Calu3 (cell line): ENCODE measurements at regions not wholly inside any gene's neighbourhood (a gene's known extent, or its start where the extent isn't known, plus 50 kb on each side); places are given as distances from the start of the nearest gene placed in this dataset.

ENCODE experiments used
- BruUV-seq: library from RNA; stranded (reverse); fragments of 400-500 nt; replicated peaks from 2 replicates; lab custom pipeline; 2021; lab: Mats Ljungman, UMichigan
- CTCF ChIA-PET: fragments of 300-600 bp; sonication (Branson Sonifier 250); formaldehyde crosslinking; loops from one replicate; lab custom pipeline; 2022; ENCODE audit warnings: antibody characterized with exemption; lab: Charles Lee
- DNase-seq: peaks from one replicate; pipeline ENCODE4 v3.0.0; 2022
- H3K27ac Mint-ChIP-seq: one replicate; pipeline ENCODE4 v1.8.0; 2022; ENCODE audit warnings: mixed read lengths; ENCODE audit not compliant: unreplicated experiment
- H3K27me3 Mint-ChIP-seq: one replicate; pipeline ENCODE4 v1.8.0; 2022; ENCODE audit warnings: mixed read lengths; ENCODE audit not compliant: unreplicated experiment
- H3K36me3 Mint-ChIP-seq: one replicate; pipeline ENCODE4 v1.8.0; 2022; ENCODE audit warnings: mild to moderate bottlenecking, moderate library complexity, mixed read lengths; ENCODE audit not compliant: insufficient read depth, unreplicated experiment
- H3K4me1 Mint-ChIP-seq: one replicate; pipeline ENCODE4 v1.8.0; 2022; ENCODE audit warnings: mild to moderate bottlenecking, low read depth, mixed read lengths; ENCODE audit not compliant: unreplicated experiment
- H3K4me3 Mint-ChIP-seq: one replicate; pipeline ENCODE4 v1.8.0; 2022; ENCODE audit warnings: mild to moderate bottlenecking, low read depth, moderate library complexity, mixed read lengths; ENCODE audit not compliant: unreplicated experiment
- H3K9me3 Mint-ChIP-seq: one replicate; pipeline ENCODE4 v1.8.0; 2022; ENCODE audit warnings: low read depth, mixed read lengths; ENCODE audit not compliant: unreplicated experiment
- intact Hi-C: fragments of 100-400 bp; cut with micrococcal nuclease; formaldehyde crosslinking; loops from one replicate; pipeline ENCODE4 v1.10.0; 2022; ENCODE audit not compliant: unreplicated experiment
- TF ChIP-seq, protein P1 (sequence below): fragments of 200-600 bp; IDR thresholded peaks from one replicate; pipeline ENCODE4 v1.8.0; 2022; ENCODE audit warnings: antibody characterized with exemption; ENCODE audit not compliant: unreplicated experiment

GRCh38 chr4:148514041-148514440 lies 71.8 kb upstream of the NR3C2 start:
- Mint-ChIP-seq H3K4me3 (no peak overlapping the region), H3K9me3 (peaks cover 4% of the 10 kb centered on the region), H3K36me3 (no peaks in the 10 kb centered on the region), H3K27ac (no peak overlapping the region), H3K27me3 (no peaks in the 10 kb centered on the region), H3K4me1 (no peaks in the 10 kb centered on the region)
- DNase-seq: no peak
- TF ChIP-seq, protein P1, sequence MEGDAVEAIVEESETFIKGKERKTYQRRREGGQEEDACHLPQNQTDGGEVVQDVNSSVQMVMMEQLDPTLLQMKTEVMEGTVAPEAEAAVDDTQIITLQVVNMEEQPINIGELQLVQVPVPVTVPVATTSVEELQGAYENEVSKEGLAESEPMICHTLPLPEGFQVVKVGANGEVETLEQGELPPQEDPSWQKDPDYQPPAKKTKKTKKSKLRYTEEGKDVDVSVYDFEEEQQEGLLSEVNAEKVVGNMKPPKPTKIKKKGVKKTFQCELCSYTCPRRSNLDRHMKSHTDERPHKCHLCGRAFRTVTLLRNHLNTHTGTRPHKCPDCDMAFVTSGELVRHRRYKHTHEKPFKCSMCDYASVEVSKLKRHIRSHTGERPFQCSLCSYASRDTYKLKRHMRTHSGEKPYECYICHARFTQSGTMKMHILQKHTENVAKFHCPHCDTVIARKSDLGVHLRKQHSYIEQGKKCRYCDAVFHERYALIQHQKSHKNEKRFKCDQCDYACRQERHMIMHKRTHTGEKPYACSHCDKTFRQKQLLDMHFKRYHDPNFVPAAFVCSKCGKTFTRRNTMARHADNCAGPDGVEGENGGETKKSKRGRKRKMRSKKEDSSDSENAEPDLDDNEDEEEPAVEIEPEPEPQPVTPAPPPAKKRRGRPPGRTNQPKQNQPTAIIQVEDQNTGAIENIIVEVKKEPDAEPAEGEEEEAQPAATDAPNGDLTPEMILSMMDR: no peak
- intact Hi-C loops: no loop called here
- no TSS peak for BruUV-seq
- CTCF ChIA-PET: no interaction called here

DNA sequence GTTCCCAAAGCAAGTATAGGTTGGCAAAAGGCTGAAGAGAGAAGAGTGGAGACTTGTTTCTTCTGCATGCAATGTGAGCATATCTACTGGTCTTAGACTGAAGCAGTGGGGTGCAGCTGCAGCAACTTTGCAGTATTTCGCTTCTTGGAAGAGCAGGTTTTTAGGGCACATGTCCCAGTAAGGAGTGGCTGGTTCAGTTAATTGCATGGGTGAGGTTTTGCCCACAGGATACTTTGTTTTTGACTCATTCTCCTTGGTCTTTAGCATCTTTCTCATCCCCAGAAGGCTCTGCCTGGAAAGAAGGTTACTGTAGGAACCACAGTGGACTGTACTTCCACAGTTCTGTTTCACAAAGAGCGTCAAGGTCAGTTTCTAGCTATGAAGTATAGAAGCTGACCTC lies 68.0 kb upstream of the NR3C2 start:
- no TSS peak for BruUV-seq
- no peak overlapping the region for H3K27ac Mint-ChIP-seq
- no peak overlapping the region for H3K4me3 Mint-ChIP-seq
- no peaks in the 10 kb centered on the region for H3K4me1 Mint-ChIP-seq
- no peaks in the 10 kb centered on the region for H3K36me3 Mint-ChIP-seq
- intact Hi-C loops: no loop called here
- DNase-seq: no peak
- H3K9me3 Mint-ChIP-seq: no peaks in the 10 kb centered on the region
- H3K27me3 Mint-ChIP-seq: no peaks in the 10 kb centered on the region
- TF ChIP-seq, protein P1: no peak
- CTCF ChIA-PET: no interaction called here

GRCh38 chr4:148503681-148504080 lies 61.5 kb upstream of the NR3C2 start:
- intact Hi-C loops: no loop called here
- DNase-seq: no peak
- Mint-ChIP-seq H3K4me1 (no peaks in the 10 kb centered on the region), H3K36me3 (no peaks in the 10 kb centered on the region), H3K27ac (no peak overlapping the region), H3K4me3 (no peak overlapping the region), H3K27me3 (no peaks in the 10 kb centered on the region), H3K9me3 (peaks cover 4% of the 10 kb centered on the region)
- CTCF ChIA-PET: no interaction called here
- TF ChIP-seq, protein P1: no peak
- BruUV-seq: no TSS peak

GRCh38 chr4:148497258-148497657 lies 55.0 kb upstream of the NR3C2 start:
- H3K4me1 Mint-ChIP-seq: no peaks in the 10 kb centered on the region
- no peak overlapping the region for H3K27ac Mint-ChIP-seq
- H3K36me3 Mint-ChIP-seq: no peaks in the 10 kb centered on the region
- H3K4me3 Mint-ChIP-seq: no peak overlapping the region
- H3K9me3 Mint-ChIP-seq: peaks cover 4% of the 10 kb centered on the region
- intact Hi-C loops: no loop called here
- no TSS peak for BruUV-seq
- TF ChIP-seq, protein P1: no peak
- DNase-seq: no peak
- CTCF ChIA-PET: no interaction called here
- no peaks in the 10 kb centered on the region for H3K27me3 Mint-ChIP-seq
